Duodenal mucosa (tissue), 2 donors: ENCODE measurements at regions not wholly inside any gene's neighbourhood (a gene's known extent, or its start where the extent isn't known, plus 50 kb on each side); places are given as distances from the start of the nearest gene placed in this dataset.
"Not testable (repeated sequence)": the region's sequence is repeated elsewhere in the genome, so short reads cannot be mapped to it uniquely, and the experiment has no call there.

Source experiments
- H3K27ac ChIP-seq: one replicate; pipeline ENCODE4 v1.7.0; 2013; ENCODE audit warnings: low read depth, low read length
- H3K27me3 ChIP-seq, 2 donors: one replicate each; pipeline ENCODE4 v1.7.0; 2013; ENCODE audit warnings: low read length in 2 of 2, control low read depth in 1 of 2; ENCODE audit not compliant: insufficient read depth in 2 of 2, control insufficient read depth in 1 of 2
- H3K36me3 ChIP-seq, 2 donors: one replicate each; pipeline ENCODE4 v1.7.0; 2013; ENCODE audit warnings: low read length in 2 of 2, control low read depth in 1 of 2; ENCODE audit not compliant: insufficient read depth in 2 of 2, control insufficient read depth in 1 of 2
- H3K4me1 ChIP-seq, 2 donors: one replicate each; pipeline ENCODE4 v1.7.0; 2013; ENCODE audit warnings: low read length in 2 of 2, control low read depth in 1 of 2; ENCODE audit not compliant: insufficient read depth in 2 of 2, control insufficient read depth in 1 of 2
- H3K4me3 ChIP-seq, 2 donors: one replicate each; pipeline ENCODE4 v1.7.0; 2013; ENCODE audit warnings: low read length in 2 of 2, low read depth in 1 of 2
- H3K9ac ChIP-seq, 2 donors: one replicate each; pipeline ENCODE4 v1.7.0; 2013; ENCODE audit warnings: low read length in 2 of 2, low read depth in 1 of 2
- H3K9me3 ChIP-seq, 2 donors: one replicate each; pipeline ENCODE4 v1.7.0; 2013; ENCODE audit warnings: low read length in 2 of 2, control low read depth in 1 of 2; ENCODE audit not compliant: control insufficient read depth in 1 of 2

DNA sequence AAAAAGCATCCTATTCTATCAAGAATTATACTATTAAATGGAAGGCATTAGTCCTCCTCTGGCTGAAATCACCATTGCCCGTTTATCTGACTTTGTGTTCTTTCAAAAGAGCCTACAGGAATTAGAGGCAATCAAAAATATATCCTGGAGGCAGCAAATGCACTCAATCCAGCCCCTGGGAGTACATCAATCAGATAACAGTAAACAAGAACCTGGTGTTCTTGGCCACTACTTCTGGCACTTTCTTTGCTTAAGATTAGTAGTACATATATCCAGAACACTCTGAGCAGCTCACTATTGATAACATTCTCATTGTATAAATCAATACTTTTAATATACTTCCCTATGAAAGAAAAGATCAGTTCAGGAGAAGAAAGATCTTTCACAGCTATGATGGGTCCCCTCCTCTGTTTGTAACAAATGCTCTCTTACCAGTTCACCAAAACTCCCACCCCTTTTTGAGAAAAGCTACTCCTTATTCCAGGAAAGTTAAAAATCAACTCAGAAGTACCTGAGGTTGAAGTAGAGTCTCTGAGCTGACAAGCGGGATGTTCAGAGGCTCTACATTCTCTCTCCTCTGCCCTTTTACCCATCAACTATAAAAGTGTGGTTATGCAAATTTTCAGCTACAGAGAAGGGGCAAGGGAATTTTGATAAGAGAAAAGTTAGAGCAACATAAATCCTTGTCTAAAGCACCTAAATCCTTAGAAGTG lies 176.0 kb downstream of the COX18 start:
- Histone ChIP-seq H3K9me3 (no peaks in the 10 kb centered on the region), H3K4me1 (no peaks in the 10 kb centered on the region), H3K36me3 (no peaks in the 10 kb centered on the region), H3K4me3 (no peak overlapping the region), H3K27me3 (no peaks in the 10 kb centered on the region), H3K27ac (no peak overlapping the region), H3K9ac (no peak overlapping the region)

- H3K9me3 ChIP-seq, result no peaks in the 10 kb centered on the region
- no peak overlapping the region for H3K9ac ChIP-seq
- H3K4me1 ChIP-seq, result no peaks in the 10 kb centered on the region
- no peaks in the 10 kb centered on the region for H3K36me3 ChIP-seq
- no peaks in the 10 kb centered on the region for H3K27me3 ChIP-seq
- no peak overlapping the region for H3K4me3 ChIP-seq
- H3K27ac ChIP-seq, result no peak overlapping the region
Observed at GRCh38 chr4:72888331-72888730, 181.2 kb downstream of the COX18 start.

GRCh38 chr4:72887152-72887551 lies 182.4 kb downstream of the COX18 start:
- Histone ChIP-seq H3K27me3 (no peaks in the 10 kb centered on the region), H3K36me3 (no peaks in the 10 kb centered on the region), H3K4me3 (no peak overlapping the region), H3K9me3 (no peaks in the 10 kb centered on the region), H3K4me1 (no peaks in the 10 kb centered on the region), H3K9ac (no peak overlapping the region), H3K27ac (no peak overlapping the region)

DNA sequence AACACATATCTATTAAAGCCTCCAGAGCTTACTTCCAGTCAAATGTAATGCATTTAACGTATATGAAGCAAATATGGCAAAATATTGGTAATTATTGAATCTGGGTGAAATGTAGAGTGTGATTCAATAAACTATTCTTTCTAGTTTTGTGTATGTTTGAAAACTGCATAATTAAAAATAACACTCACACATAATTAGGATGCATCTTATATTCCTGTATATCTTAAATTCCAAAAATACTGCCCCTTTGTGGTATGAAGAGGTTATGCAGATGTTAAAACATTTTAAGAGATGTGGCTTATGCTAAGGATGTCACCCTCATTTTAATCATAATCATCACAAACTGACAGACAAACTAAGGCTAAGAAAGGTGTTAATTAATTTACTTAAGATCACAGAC lies 182.9 kb downstream of the COX18 start:
- Histone ChIP-seq H3K9me3 (no peaks in the 10 kb centered on the region), H3K9ac (no peak overlapping the region), H3K4me3 (no peak overlapping the region), H3K27ac (no peak overlapping the region), H3K4me1 (no peaks in the 10 kb centered on the region), H3K36me3 (no peaks in the 10 kb centered on the region), H3K27me3 (no peaks in the 10 kb centered on the region)

DNA sequence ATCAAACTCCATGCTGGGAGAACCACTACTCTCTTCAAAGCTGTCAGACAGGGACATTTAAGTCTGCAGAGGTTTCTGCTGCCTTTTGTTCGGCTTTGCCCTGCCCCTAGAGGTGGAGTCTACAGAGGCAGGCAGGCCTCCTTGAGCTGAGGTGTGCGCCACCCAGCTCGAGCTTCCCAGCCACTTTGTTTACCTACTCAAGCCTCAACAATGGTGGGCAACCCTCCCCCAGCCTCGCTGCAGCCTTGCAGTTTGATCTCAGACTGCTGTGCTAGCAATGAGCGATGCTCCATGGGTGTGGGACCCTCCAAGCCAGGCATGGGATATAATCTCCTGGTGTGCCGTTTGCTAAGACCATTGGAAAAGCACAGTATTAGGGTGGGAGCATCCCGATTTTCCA lies 185.3 kb downstream of the COX18 start:
- H3K4me3 ChIP-seq, H3K4me1 ChIP-seq, H3K27ac ChIP-seq, H3K9ac ChIP-seq, H3K36me3 ChIP-seq, H3K27me3 ChIP-seq, H3K9me3 ChIP-seq: not testable (repeated sequence)

DNA sequence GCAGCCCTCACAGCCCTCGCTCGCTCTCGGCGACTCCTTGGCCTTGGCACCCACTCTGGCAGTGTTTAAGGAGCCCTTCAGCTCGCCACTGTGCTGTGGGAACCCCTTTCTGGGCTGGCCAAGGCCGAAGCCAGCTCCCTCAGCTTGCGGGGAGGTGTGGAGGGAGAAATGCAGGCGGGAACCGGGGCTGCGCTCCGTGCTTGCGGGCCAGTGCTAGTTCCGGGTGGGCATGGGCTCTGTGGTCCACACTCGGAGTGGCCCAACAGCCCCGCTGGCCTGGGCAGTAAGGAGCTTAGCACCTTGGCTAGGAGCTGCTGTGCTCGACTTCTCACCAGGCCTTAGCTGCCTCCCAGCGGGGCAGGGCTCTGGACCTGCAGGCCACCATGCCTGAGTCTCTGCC lies 192.6 kb downstream of the COX18 start:
- Histone ChIP-seq H3K9me3 (no peaks in the 10 kb centered on the region), H3K4me3 (no peak overlapping the region), H3K4me1 (no peaks in the 10 kb centered on the region), H3K9ac (no peak overlapping the region), H3K36me3 (no peaks in the 10 kb centered on the region), H3K27ac (no peak overlapping the region), H3K27me3 (no peaks in the 10 kb centered on the region)

DNA sequence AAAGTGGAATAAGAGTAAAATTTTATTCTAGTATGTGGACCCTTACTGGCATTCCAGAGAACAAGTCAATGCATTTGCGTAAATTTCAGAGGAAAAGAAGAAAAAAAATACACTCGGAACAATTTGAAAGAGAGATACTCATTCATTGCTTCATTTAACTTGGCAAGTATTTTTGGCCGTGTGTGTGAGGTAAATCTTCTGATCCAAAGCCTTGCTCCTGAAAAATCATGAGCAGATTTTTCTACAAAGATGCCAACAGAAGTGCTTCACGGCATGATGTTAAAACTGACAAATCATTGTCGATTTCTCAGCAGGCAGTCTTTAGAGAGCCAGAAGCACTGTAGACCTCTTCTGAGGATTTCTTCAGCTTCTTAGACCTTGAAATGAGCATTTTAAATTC lies 194.0 kb downstream of the COX18 start:
- Histone ChIP-seq H3K27ac (no peak overlapping the region), H3K4me3 (no peak overlapping the region), H3K36me3 (no peaks in the 10 kb centered on the region), H3K27me3 (no peaks in the 10 kb centered on the region), H3K4me1 (no peaks in the 10 kb centered on the region), H3K9me3 (no peaks in the 10 kb centered on the region), H3K9ac (no peak overlapping the region)

- Histone ChIP-seq H3K4me3 (no peak overlapping the region), H3K27ac (no peak overlapping the region), H3K9ac (no peak overlapping the region), H3K9me3 (no peaks in the 10 kb centered on the region), H3K27me3 (no peaks in the 10 kb centered on the region), H3K4me1 (no peaks in the 10 kb centered on the region), H3K36me3 (no peaks in the 10 kb centered on the region)
Observed at GRCh38 chr4:72875138-72875537, 194.4 kb downstream of the COX18 start.

- Histone ChIP-seq H3K27me3 (no peaks in the 10 kb centered on the region), H3K4me3 (no peak overlapping the region), H3K27ac (no peak overlapping the region), H3K9me3 (no peaks in the 10 kb centered on the region), H3K9ac (no peak overlapping the region), H3K36me3 (no peaks in the 10 kb centered on the region), H3K4me1 (no peaks in the 10 kb centered on the region)
Observed at GRCh38 chr4:72864898-72865297, 204.6 kb downstream of the COX18 start.

GRCh38 chr4:72864277-72864676 lies 205.2 kb downstream of the COX18 start:
- not testable (repeated sequence) for H3K9me3 ChIP-seq, H3K27ac ChIP-seq, H3K4me1 ChIP-seq, H3K27me3 ChIP-seq, H3K9ac ChIP-seq, H3K36me3 ChIP-seq, H3K4me3 ChIP-seq

DNA sequence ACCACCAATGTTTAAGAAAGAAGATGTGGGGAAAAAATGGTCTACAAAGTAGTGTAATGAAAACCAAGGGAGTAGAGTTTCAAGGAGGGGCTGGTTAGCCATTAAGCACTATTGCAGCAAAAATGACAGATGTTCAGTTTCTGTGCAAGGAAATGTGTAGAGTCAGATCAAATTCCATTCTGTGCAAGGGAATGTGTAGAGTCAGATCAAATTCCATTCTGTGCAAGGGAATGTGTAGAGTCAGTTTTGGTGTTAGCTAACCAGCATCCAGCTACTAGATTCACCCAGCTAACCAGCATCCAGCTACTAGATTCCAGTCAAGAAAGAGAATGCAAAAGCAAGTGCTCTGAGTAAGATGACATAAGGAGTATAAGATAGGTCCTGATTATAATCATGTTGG lies 208.8 kb downstream of the COX18 start:
- no peaks in the 10 kb centered on the region for H3K27me3 ChIP-seq
- H3K9ac ChIP-seq, result no peak overlapping the region
- no peaks in the 10 kb centered on the region for H3K36me3 ChIP-seq
- no peak overlapping the region for H3K27ac ChIP-seq
- H3K4me1 ChIP-seq, result no peaks in the 10 kb centered on the region
- no peak overlapping the region for H3K4me3 ChIP-seq
- H3K9me3 ChIP-seq, result no peaks in the 10 kb centered on the region
